Upper lobe of left lung (tissue), 6 donors: ENCODE measurements at regions not wholly inside any gene's neighbourhood (a gene's known extent, or its start where the extent isn't known, plus 50 kb on each side); places are given as distances from the start of the nearest gene placed in this dataset.
A peak's percentile ranks its signal among the peaks of the same experiment; 100 is the strongest.

ENCODE experiments used
- ATAC-seq, 2 donors: fragments of 200-7000 bp; cut with Tn5 transposase; one replicate each; pipeline ENCODE4 v1.9.1; 2022; ENCODE audit warnings: mild to moderate bottlenecking in 2 of 2, moderate library complexity in 2 of 2; ENCODE audit not compliant: low FRiP score in 2 of 2
- DNase-seq, 2 donors: peaks; one replicate each; pipeline ENCODE4 v3.0.0-alpha.2; 2019 to 2020
- H3K27ac ChIP-seq, 4 donors: fragments of 200-600 bp; sonication (generic); one replicate each; pipeline ENCODE4 v1.5.1; 2016 to 2019
- H3K27me3 ChIP-seq, 4 donors: fragments of 200-600 bp; sonication (generic); one replicate each; pipeline ENCODE4 v1.5.1; 2017 to 2019
- H3K36me3 ChIP-seq, 4 donors: fragments of 200-600 bp; sonication (generic); one replicate each; pipeline ENCODE4 v1.5.1; 2016 to 2019
- H3K4me1 ChIP-seq, 4 donors: fragments of 200-600 bp; sonication (generic); one replicate each; pipeline ENCODE4 v1.5.1; 2018 to 2019
- H3K4me3 ChIP-seq, 4 donors: fragments of 200-600 bp; sonication (generic); one replicate each; pipeline ENCODE4 v1.5.1; 2017 to 2019; ENCODE audit warnings: mild to moderate bottlenecking in 2 of 4, moderate library complexity in 1 of 4
- H3K9me3 ChIP-seq, 4 donors: fragments of 200-600 bp; sonication (generic); one replicate each; pipeline ENCODE4 v1.5.1; 2018 to 2019
- EP300 ChIP-seq, 4 donors: sonication (generic); formaldehyde crosslinking; IDR thresholded peaks; one replicate each; pipeline ENCODE4 v1.5.1; 2017; ENCODE audit warnings: antibody characterized with exemption in 4 of 4, control low read depth in 2 of 4
- POLR2A ChIP-seq, 4 donors: fragments of 450-650 bp; IDR thresholded peaks; one replicate each; pipeline ENCODE4 v1.5.1; 2016 to 2017; ENCODE audit warnings: antibody characterized with exemption in 4 of 4, mild to moderate bottlenecking in 2 of 4
- POLR2AphosphoS5 ChIP-seq, 2 donors: sonication (generic); formaldehyde crosslinking; IDR thresholded peaks; one replicate each; pipeline ENCODE4 v1.5.1; 2017; ENCODE audit warnings: antibody characterized with exemption in 2 of 2
- WGBS, 2 donors: methylation state at CpG; one replicate each; pipeline ENCODE4 v1.1.5; 2017 to 2018; 5-methylcytosine and 5-hydroxymethylcytosine counted together
- TF ChIP-seq, protein P1 (sequence below), 6 experiments: fragments of 450-650 bp in 4 of 6; fragments of 200-600 bp in 2 of 6; sonication (generic) in 2 of 6; IDR thresholded peaks; one replicate each; pipeline ENCODE4 v1.5.1; 2016 to 2019; ENCODE audit warnings: antibody characterized with exemption in 6 of 6
- donor health status: DM: no; HTN: no; CAD: no; lungs with moderate emphysema.
- donor health status: DM: no; HTN: yes; CAD: no; lungs with severe emphysema.

DNA sequence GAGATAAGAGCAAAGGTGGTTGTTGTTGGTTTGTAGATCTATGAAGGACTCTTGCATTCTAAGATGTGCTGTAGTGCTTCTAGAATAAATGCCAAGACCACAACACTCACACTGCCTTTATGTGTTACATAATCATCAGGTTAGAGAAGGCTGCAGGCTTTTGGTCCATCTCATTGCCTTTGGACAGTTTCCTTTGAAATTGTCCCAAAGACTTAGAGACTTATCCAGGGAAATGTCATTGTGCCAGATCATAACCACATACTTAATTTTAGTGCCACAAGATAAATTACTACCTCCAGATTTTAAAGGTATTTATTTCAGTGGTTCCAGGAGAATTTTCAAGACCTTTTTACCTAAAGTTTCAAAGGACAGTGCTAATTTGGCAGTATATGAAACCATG, 666.6 kb upstream of the CITED2 start:
- Histone ChIP-seq H3K36me3 (no peaks in the 10 kb centered on the region), H3K4me1 (peaks cover 0 to 4% (median 0%) of the 10 kb centered on the region in 4 donors), H3K27ac (no peak overlapping the region), H3K27me3 (no peaks in the 10 kb centered on the region), H3K4me3 (no peak overlapping the region), H3K9me3 (peaks cover 0 to 4% (median 0%) of the 10 kb centered on the region in 4 donors)
- no peak for DNase-seq
- ATAC-seq, result no peak
- no peak for TF ChIP-seq EP300 (IDR thresholded peaks at IDR 0.05)
- TF ChIP-seq, protein P1, sequence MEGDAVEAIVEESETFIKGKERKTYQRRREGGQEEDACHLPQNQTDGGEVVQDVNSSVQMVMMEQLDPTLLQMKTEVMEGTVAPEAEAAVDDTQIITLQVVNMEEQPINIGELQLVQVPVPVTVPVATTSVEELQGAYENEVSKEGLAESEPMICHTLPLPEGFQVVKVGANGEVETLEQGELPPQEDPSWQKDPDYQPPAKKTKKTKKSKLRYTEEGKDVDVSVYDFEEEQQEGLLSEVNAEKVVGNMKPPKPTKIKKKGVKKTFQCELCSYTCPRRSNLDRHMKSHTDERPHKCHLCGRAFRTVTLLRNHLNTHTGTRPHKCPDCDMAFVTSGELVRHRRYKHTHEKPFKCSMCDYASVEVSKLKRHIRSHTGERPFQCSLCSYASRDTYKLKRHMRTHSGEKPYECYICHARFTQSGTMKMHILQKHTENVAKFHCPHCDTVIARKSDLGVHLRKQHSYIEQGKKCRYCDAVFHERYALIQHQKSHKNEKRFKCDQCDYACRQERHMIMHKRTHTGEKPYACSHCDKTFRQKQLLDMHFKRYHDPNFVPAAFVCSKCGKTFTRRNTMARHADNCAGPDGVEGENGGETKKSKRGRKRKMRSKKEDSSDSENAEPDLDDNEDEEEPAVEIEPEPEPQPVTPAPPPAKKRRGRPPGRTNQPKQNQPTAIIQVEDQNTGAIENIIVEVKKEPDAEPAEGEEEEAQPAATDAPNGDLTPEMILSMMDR (IDR thresholded peaks at IDR 0.05), result no peak
- TF ChIP-seq POLR2A (IDR thresholded peaks at IDR 0.05), result no peak
- TF ChIP-seq POLR2AphosphoS5 (IDR thresholded peaks at IDR 0.05), result no peak

DNA sequence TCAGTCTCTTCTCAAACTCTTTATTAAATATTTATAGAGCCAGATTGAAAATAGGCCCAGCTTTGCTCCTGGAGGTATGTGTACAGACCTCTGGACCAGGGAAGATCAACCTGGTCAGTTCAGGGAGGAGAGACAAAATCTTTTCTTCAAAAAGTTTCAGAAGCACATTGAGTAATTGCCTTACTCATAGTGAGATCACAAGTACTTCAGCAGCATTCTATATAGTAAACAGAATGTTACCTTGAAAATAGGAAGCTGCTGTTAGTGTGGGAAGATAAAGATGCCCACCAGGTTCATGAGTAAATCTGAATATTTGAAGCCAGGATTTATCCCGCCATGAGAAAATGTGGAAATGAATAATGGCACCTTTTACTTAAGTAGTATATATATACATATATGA, 665.9 kb upstream of the CITED2 start:
- Histone ChIP-seq H3K4me3 (no peak overlapping the region), H3K27ac (no peak overlapping the region), H3K27me3 (no peaks in the 10 kb centered on the region), H3K4me1 (peaks cover 0 to 4% (median 0%) of the 10 kb centered on the region in 4 donors), H3K9me3 (peaks cover 0 to 4% (median 0%) of the 10 kb centered on the region in 4 donors), H3K36me3 (no peaks in the 10 kb centered on the region)
- WGBS, 2 donors, result 81 to 88% methylated on average over 1 of the region's 1 CpG
- DNase-seq (no peak), ATAC-seq (no peak)
- TF ChIP-seq EP300 (IDR thresholded peaks at IDR 0.05) (no peak), POLR2A (IDR thresholded peaks at IDR 0.05) (no peak), POLR2AphosphoS5 (IDR thresholded peaks at IDR 0.05) (no peak)
- TF ChIP-seq, protein P1 (IDR thresholded peaks at IDR 0.05), result no peak

DNA sequence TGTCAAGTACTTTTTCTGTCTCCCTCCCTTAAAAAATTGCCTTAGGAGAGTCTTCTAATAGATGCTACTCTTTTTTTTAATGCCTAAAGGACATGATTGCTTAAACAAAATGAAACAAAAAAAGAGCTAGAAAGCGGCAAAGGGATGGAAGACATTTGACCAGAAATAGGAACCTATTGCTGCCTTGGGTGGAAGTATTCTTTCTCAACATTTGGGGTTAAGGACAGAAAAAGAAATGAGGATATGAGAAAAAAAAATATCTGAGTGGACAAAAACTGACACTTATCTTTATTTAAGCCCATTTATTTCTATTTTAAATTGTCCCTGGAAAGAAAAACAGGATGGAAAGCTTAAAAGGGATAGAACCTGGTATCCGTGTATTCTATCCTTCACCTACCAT, 664.9 kb upstream of the CITED2 start:
- TF ChIP-seq POLR2AphosphoS5 (IDR thresholded peaks at IDR 0.05), result no peak
- TF ChIP-seq POLR2A (IDR thresholded peaks at IDR 0.05), result no peak
- TF ChIP-seq, protein P1 (IDR thresholded peaks at IDR 0.05), result no peak
- no peak for TF ChIP-seq EP300 (IDR thresholded peaks at IDR 0.05)
- peak in 1 of 2 donors; percentile 52 for ATAC-seq
- 71 to 81% methylated on average over 2 of the region's 2 CpGs for WGBS, 2 donors

DNA sequence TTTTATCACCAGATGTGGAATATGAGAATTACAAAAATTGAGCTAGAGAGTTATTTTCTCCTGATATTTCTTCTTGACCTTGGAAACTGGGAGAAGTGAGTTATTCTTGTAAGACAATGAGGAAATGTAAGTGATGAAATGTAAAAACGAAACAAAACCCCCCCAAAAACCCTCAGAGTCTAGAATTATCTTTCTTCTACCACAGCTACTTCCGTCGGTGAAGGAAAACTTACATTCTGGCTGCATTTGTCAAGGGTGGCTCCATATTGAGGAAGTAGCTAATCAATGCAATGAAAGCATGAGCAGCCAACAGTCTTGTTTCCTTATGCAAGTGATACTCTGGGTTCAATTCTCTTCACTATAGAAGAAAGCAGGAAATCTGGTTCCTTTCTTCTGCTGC, 661.7 kb upstream of the CITED2 start:
- Histone ChIP-seq H3K9me3 (peaks cover 0 to 4% (median 0%) of the 10 kb centered on the region in 4 donors), H3K4me1 (no peaks in the 10 kb centered on the region), H3K27ac (no peak overlapping the region), H3K4me3 (no peak overlapping the region), H3K36me3 (no peaks in the 10 kb centered on the region), H3K27me3 (no peaks in the 10 kb centered on the region)
- DNase-seq (no peak), ATAC-seq (no peak)
- 60 to 76% methylated on average over 3 of the region's 3 CpGs for WGBS, 2 donors
- TF ChIP-seq EP300 (IDR thresholded peaks at IDR 0.05) (no peak), POLR2A (IDR thresholded peaks at IDR 0.05) (no peak), POLR2AphosphoS5 (IDR thresholded peaks at IDR 0.05) (no peak)
- TF ChIP-seq, protein P1 (IDR thresholded peaks at IDR 0.05), result no peak

More for the DNA sequence above, 664.9 kb upstream of the CITED2 start:
- Histone ChIP-seq H3K36me3 (no peaks in the 10 kb centered on the region), H3K9me3 (peaks cover 0 to 4% (median 0%) of the 10 kb centered on the region in 4 donors), H3K27me3 (no peaks in the 10 kb centered on the region), H3K27ac (no peak overlapping the region), H3K4me1 (peaks cover 0 to 4% (median 0%) of the 10 kb centered on the region in 4 donors), H3K4me3 (no peak overlapping the region)
- no peak for DNase-seq

DNA sequence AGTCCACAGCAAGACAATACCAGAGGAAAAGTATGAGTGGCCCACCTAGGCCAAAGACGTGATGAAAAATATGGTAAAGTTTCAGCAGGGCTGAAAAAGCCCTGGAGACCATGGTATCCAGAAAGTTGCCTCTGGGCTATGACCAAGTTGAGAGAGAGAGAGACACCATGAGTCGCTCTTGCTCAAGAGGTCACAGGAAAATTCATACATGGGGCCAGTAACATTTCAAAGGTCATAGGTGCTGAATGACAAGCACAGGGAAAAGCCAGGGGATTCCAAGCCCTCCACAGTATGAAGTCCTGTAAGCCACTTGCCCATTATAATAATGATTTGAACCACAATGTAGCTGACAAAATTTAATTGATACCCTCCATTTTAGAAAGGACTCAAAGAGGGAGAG, 657.7 kb upstream of the CITED2 start:
- TF ChIP-seq, protein P1 (IDR thresholded peaks at IDR 0.05), result no peak
- ATAC-seq, result no peak

More for the DNA sequence above, 657.7 kb upstream of the CITED2 start:
- H3K27ac ChIP-seq, result no peak overlapping the region
- 93 to 95% methylated on average over 2 of the region's 2 CpGs for WGBS, 2 donors
- H3K4me1 ChIP-seq, result no peaks in the 10 kb centered on the region
- no peaks in the 10 kb centered on the region for H3K27me3 ChIP-seq
- DNase-seq, result no peak
- H3K4me3 ChIP-seq, result no peak overlapping the region
- H3K9me3 ChIP-seq, result peaks cover 0 to 4% (median 0%) of the 10 kb centered on the region in 4 donors
- no peaks in the 10 kb centered on the region for H3K36me3 ChIP-seq
